HUES64 (cell line): ENCODE measurements at regions not wholly inside any gene's neighbourhood (a gene's known extent, or its start where the extent isn't known, plus 50 kb on each side); places are given as distances from the start of the nearest gene placed in this dataset.
A peak's percentile ranks its signal among the peaks of the same experiment; 100 is the strongest.

ENCODE experiments used
- H3K27ac ChIP-seq: 2 replicates; pipeline ENCODE4 v1.7.0; 2013; ENCODE audit warnings: low read depth, low read length, inconsistent platforms
- H3K27me3 ChIP-seq: 2 replicates; pipeline ENCODE4 v1.6.1; 2013; ENCODE audit warnings: mild to moderate bottlenecking, low read length; ENCODE audit not compliant: insufficient read depth
- H3K36me3 ChIP-seq: 2 replicates; pipeline ENCODE4 v1.6.1; 2013; ENCODE audit warnings: mild to moderate bottlenecking, low read length; ENCODE audit not compliant: insufficient read depth
- H3K4me1 ChIP-seq: 2 replicates; pipeline ENCODE4 v1.6.1; 2013; ENCODE audit warnings: mild to moderate bottlenecking, low read length, moderate library complexity; ENCODE audit not compliant: insufficient read depth
- H3K4me3 ChIP-seq: 2 replicates; pipeline ENCODE4 v1.5.1; 2013; ENCODE audit warnings: mild to moderate bottlenecking, low read length, moderate library complexity
- H3K9ac ChIP-seq: 2 replicates; pipeline ENCODE4 v1.6.1; 2013; ENCODE audit warnings: mild to moderate bottlenecking, low read depth, low read length
- H3K9me3 ChIP-seq: 2 replicates; pipeline ENCODE4 v1.6.1; 2013; ENCODE audit warnings: low read depth, low read length; ENCODE audit not compliant: insufficient read depth
- WGBS: fragments of 150-250, 120-280 bp; methylation state at CpG from one replicate; pipeline ENCODE4 v1.1.7; 2013; ENCODE audit warnings: missing lambda C conversion rate; 5-methylcytosine and 5-hydroxymethylcytosine counted together

- no peak overlapping the region for H3K9ac ChIP-seq
- H3K36me3 ChIP-seq = no peaks in the 10 kb centered on the region
- H3K4me3 ChIP-seq = no peak overlapping the region
- H3K27me3 ChIP-seq = no peaks in the 10 kb centered on the region
- H3K9me3 ChIP-seq = no peaks in the 10 kb centered on the region
- H3K4me1 ChIP-seq = peaks cover 11% of the 10 kb centered on the region
- H3K27ac ChIP-seq = no peak overlapping the region
Observed at GRCh38 chr7:21281193-21281592, 146.7 kb upstream of the SP4 start.

- Histone ChIP-seq H3K27me3 (no peaks in the 10 kb centered on the region), H3K36me3 (no peaks in the 10 kb centered on the region), H3K9ac (no peak overlapping the region), H3K27ac (no peak overlapping the region), H3K4me3 (no peak overlapping the region), H3K4me1 (no peaks in the 10 kb centered on the region), H3K9me3 (no peaks in the 10 kb centered on the region)
- WGBS = 98% methylated on average over 3 of the region's 3 CpGs
Observed at GRCh38 chr7:21293771-21294170, 134.1 kb upstream of the SP4 start.

- Histone ChIP-seq H3K27ac (no peak overlapping the region), H3K27me3 (no peaks in the 10 kb centered on the region), H3K9me3 (no peaks in the 10 kb centered on the region), H3K4me1 (no peaks in the 10 kb centered on the region; the same call in 1 of the 2 replicates), H3K36me3 (no peaks in the 10 kb centered on the region), H3K4me3 (no peak overlapping the region), H3K9ac (no peak overlapping the region)
- WGBS = 100% methylated on average over 3 of the region's 5 CpGs
Observed at GRCh38 chr7:21299766-21300165, 128.1 kb upstream of the SP4 start.

- no peak overlapping the region for H3K27ac ChIP-seq
- H3K4me3 ChIP-seq = no peak overlapping the region
- WGBS = 81% methylated on average over 2 of the region's 2 CpGs
- H3K36me3 ChIP-seq = no peaks in the 10 kb centered on the region
- no peak overlapping the region for H3K9ac ChIP-seq
- no peaks in the 10 kb centered on the region for H3K27me3 ChIP-seq
- H3K9me3 ChIP-seq = no peaks in the 10 kb centered on the region
- no peaks in the 10 kb centered on the region; the same call in 1 of the 2 replicates for H3K4me1 ChIP-seq
Observed at GRCh38 chr7:21300692-21301091, 127.2 kb upstream of the SP4 start.

GRCh38 chr7:21304808-21305375 lies 123.0 kb upstream of the SP4 start:
- Histone ChIP-seq H3K27ac (no peak overlapping the region), H3K9ac (no peak overlapping the region), H3K4me3 (no peak overlapping the region), H3K36me3 (no peaks in the 10 kb centered on the region), H3K27me3 (no peaks in the 10 kb centered on the region), H3K4me1 (no peaks in the 10 kb centered on the region), H3K9me3 (peaks cover 19% of the 10 kb centered on the region)
- 90% methylated on average over 4 of the region's 4 CpGs for WGBS

GRCh38 chr7:21305455-21306235 lies 122.2 kb upstream of the SP4 start:
- Histone ChIP-seq H3K27me3 (no peaks in the 10 kb centered on the region), H3K27ac (no peak overlapping the region), H3K9me3 (peaks cover 19% of the 10 kb centered on the region), H3K4me1 (no peaks in the 10 kb centered on the region), H3K36me3 (no peaks in the 10 kb centered on the region), H3K9ac (no peak overlapping the region), H3K4me3 (no peak overlapping the region)
- WGBS = 89% methylated on average over 3 of the region's 3 CpGs

GRCh38 chr7:21314954-21315353 lies 112.9 kb upstream of the SP4 start:
- H3K9me3 ChIP-seq = no peaks in the 10 kb centered on the region
- no peak overlapping the region for H3K9ac ChIP-seq
- H3K4me3 ChIP-seq = no peak overlapping the region
- 92% methylated on average over 2 of the region's 2 CpGs for WGBS
- peaks cover 23% of the 10 kb centered on the region for H3K4me1 ChIP-seq
- no peaks in the 10 kb centered on the region for H3K36me3 ChIP-seq
- no peaks in the 10 kb centered on the region for H3K27me3 ChIP-seq
- H3K27ac ChIP-seq = no peak overlapping the region

- H3K4me3 ChIP-seq = no peak overlapping the region
- H3K9me3 ChIP-seq = no peaks in the 10 kb centered on the region
- no peaks in the 10 kb centered on the region for H3K36me3 ChIP-seq
- peaks cover 23% of the 10 kb centered on the region for H3K4me1 ChIP-seq
- WGBS = 77% methylated on average over 6 of the region's 6 CpGs
- peak overlapping the region; percentile 23; the same call in 1 of the 2 replicates for H3K27ac ChIP-seq
- H3K27me3 ChIP-seq = no peaks in the 10 kb centered on the region
- H3K9ac ChIP-seq = no peak overlapping the region
Observed at GRCh38 chr7:21317966-21318915, 109.6 kb upstream of the SP4 start.

- WGBS = 94% methylated on average over 1 of the region's 1 CpG
- H3K9ac ChIP-seq = no peak overlapping the region
- H3K27ac ChIP-seq = no peak overlapping the region
- H3K27me3 ChIP-seq = no peaks in the 10 kb centered on the region
- peaks cover 23% of the 10 kb centered on the region for H3K4me1 ChIP-seq
- no peaks in the 10 kb centered on the region for H3K36me3 ChIP-seq
- H3K9me3 ChIP-seq = no peaks in the 10 kb centered on the region
- H3K4me3 ChIP-seq = no peak overlapping the region
Observed at GRCh38 chr7:21318916-21319270, 109.0 kb upstream of the SP4 start.

GRCh38 chr7:21326241-21326640 lies 101.6 kb upstream of the SP4 start:
- Histone ChIP-seq H3K27ac (no peak overlapping the region), H3K4me1 (no peaks in the 10 kb centered on the region), H3K9ac (no peak overlapping the region), H3K27me3 (no peaks in the 10 kb centered on the region), H3K36me3 (no peaks in the 10 kb centered on the region), H3K9me3 (peaks cover 3% of the 10 kb centered on the region; the same call in 1 of the 2 replicates), H3K4me3 (no peak overlapping the region)

GRCh38 chr7:21326921-21327320 lies 101.0 kb upstream of the SP4 start:
- no peak overlapping the region for H3K27ac ChIP-seq
- no peaks in the 10 kb centered on the region for H3K27me3 ChIP-seq
- WGBS = 94% methylated on average over 2 of the region's 3 CpGs
- no peaks in the 10 kb centered on the region for H3K36me3 ChIP-seq
- peaks cover 3% of the 10 kb centered on the region; the same call in 1 of the 2 replicates for H3K9me3 ChIP-seq
- H3K9ac ChIP-seq = no peak overlapping the region
- no peaks in the 10 kb centered on the region for H3K4me1 ChIP-seq
- H3K4me3 ChIP-seq = no peak overlapping the region
